Glutamatergic neuron (in vitro differentiated cells): ENCODE measurements at regions not wholly inside any gene's neighbourhood (a gene's known extent, or its start where the extent isn't known, plus 50 kb on each side); places are given as distances from the start of the nearest gene placed in this dataset.

ENCODE experiments used
- DNase-seq: peaks from one replicate; pipeline ENCODE4 v3.0.0; 2022
- H3K27ac Mint-ChIP-seq: one replicate; pipeline ENCODE4 v1.8.0; 2020; ENCODE audit warnings: mild to moderate bottlenecking, mixed read lengths, inconsistent platforms; ENCODE audit not compliant: unreplicated experiment
- H3K27me3 Mint-ChIP-seq: one replicate; pipeline ENCODE4 v1.8.0; 2020; ENCODE audit warnings: mild to moderate bottlenecking, moderate library complexity, mixed read lengths, inconsistent platforms; ENCODE audit not compliant: unreplicated experiment
- H3K36me3 Mint-ChIP-seq: one replicate; pipeline ENCODE4 v1.8.0; 2020; ENCODE audit warnings: mild to moderate bottlenecking, mixed read lengths, inconsistent platforms; ENCODE audit not compliant: unreplicated experiment
- H3K4me1 Mint-ChIP-seq: one replicate; pipeline ENCODE4 v1.8.0; 2020; ENCODE audit warnings: mild to moderate bottlenecking, low read depth, mixed read lengths, inconsistent platforms; ENCODE audit not compliant: unreplicated experiment
- H3K4me3 Mint-ChIP-seq: one replicate; pipeline ENCODE4 v1.8.0; 2020; ENCODE audit warnings: mild to moderate bottlenecking, mixed read lengths, inconsistent platforms; ENCODE audit not compliant: unreplicated experiment
- H3K9me3 Mint-ChIP-seq: one replicate; pipeline ENCODE4 v1.8.0; 2020; ENCODE audit warnings: mild to moderate bottlenecking, moderate library complexity, mixed read lengths, inconsistent platforms; ENCODE audit not compliant: unreplicated experiment
- TF ChIP-seq, protein P1 (sequence below): fragments of 200-600 bp; sonication (generic); IDR thresholded peaks from one replicate; pipeline ENCODE4 v1.5.0; 2021; ENCODE audit not compliant: partially characterized antibody, unreplicated experiment

DNA sequence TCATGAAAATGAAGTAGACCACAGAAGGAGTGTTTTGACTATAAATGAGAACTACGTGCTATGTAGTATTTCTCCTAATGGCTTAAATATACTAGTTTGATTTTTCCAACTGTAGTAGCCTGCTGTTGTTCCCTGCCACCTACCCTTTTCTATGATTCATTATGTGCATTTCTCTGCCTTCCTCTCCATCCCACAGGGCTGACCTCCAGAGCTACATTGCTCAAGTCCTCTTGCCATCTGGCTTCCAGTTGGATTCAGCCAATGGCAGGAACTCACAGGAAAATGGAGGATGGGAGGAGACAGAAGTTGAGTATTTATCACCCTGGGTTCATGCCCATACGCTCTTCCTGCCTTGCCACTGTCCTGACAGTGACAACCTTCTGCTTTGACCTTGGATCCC is 515.3 kb downstream of the SOX5 start:
- H3K27me3 Mint-ChIP-seq, result no peaks in the 10 kb centered on the region
- H3K4me3 Mint-ChIP-seq, result no peak overlapping the region
- no peaks in the 10 kb centered on the region for H3K36me3 Mint-ChIP-seq
- peaks cover 5% of the 10 kb centered on the region for H3K9me3 Mint-ChIP-seq
- DNase-seq, result no peak
- H3K4me1 Mint-ChIP-seq, result no peaks in the 10 kb centered on the region
- H3K27ac Mint-ChIP-seq, result no peak overlapping the region
- TF ChIP-seq, protein P1, sequence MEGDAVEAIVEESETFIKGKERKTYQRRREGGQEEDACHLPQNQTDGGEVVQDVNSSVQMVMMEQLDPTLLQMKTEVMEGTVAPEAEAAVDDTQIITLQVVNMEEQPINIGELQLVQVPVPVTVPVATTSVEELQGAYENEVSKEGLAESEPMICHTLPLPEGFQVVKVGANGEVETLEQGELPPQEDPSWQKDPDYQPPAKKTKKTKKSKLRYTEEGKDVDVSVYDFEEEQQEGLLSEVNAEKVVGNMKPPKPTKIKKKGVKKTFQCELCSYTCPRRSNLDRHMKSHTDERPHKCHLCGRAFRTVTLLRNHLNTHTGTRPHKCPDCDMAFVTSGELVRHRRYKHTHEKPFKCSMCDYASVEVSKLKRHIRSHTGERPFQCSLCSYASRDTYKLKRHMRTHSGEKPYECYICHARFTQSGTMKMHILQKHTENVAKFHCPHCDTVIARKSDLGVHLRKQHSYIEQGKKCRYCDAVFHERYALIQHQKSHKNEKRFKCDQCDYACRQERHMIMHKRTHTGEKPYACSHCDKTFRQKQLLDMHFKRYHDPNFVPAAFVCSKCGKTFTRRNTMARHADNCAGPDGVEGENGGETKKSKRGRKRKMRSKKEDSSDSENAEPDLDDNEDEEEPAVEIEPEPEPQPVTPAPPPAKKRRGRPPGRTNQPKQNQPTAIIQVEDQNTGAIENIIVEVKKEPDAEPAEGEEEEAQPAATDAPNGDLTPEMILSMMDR, result no peak

DNA sequence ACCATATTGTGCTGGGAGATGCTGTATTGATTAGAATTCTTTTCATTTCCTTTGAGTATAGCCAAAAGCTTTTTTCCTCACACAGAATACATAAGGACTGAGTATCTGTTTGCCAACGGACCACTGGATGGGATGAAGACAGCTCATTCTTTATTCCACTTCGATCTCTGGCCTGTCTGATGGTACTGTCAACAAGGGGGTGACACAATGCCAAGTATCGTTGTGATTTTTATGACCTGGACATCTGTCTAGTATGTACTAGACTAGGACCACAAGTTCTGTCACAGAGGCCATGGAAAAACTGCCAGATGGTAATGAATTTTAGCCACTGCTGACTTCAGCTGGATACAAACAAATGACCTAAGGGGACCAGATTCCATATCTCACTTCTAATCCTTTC is 502.7 kb downstream of the SOX5 start:
- Mint-ChIP-seq H3K4me1 (no peaks in the 10 kb centered on the region), H3K4me3 (no peak overlapping the region), H3K27me3 (no peaks in the 10 kb centered on the region), H3K27ac (no peak overlapping the region), H3K36me3 (no peaks in the 10 kb centered on the region), H3K9me3 (no peaks in the 10 kb centered on the region)
- no peak for DNase-seq
- TF ChIP-seq, protein P1, result no peak

DNA sequence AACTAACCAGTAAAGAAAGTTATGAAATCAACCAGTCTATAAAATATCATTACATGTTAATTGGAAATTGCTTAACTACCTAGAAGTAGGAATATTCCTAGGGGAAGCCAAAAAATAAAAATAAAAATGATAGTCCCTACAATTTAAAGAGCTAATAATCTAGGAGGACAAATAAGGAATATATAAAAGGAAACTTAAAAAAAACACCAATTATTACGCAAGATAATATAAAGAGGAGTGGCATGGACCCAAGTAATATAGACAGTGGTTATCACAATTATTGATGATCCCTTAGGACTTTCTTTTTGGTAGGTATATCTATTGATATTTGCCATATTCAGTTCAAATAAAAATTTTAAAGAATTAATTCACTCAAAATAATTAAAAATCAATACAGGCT is 498.7 kb downstream of the SOX5 start:
- DNase-seq, result no peak
- no peaks in the 10 kb centered on the region for H3K9me3 Mint-ChIP-seq
- TF ChIP-seq, protein P1, result no peak
- H3K36me3 Mint-ChIP-seq, result no peaks in the 10 kb centered on the region
- H3K4me3 Mint-ChIP-seq, result no peak overlapping the region
- H3K4me1 Mint-ChIP-seq, result no peaks in the 10 kb centered on the region
- H3K27ac Mint-ChIP-seq, result no peak overlapping the region
- no peaks in the 10 kb centered on the region for H3K27me3 Mint-ChIP-seq

DNA sequence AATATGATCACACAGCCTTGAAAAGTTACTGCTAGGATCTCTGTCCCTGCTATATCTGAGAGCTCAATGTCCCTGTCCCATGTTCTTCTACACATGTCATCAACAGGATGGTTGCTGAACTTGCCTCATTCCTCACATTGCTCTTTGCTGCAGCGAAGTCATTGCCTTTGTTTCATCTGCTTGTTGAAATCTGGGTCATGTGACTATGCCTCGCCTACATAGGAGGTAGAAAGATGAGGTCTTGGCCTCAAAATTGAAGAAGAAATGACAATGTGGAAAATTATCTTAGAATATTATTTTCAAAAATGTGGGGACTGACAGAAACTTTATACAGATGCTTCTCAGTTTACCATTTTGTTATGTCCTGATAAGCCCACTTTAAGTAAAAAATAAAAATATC is 494.2 kb downstream of the SOX5 start:
- no peaks in the 10 kb centered on the region for H3K27me3 Mint-ChIP-seq
- no peak overlapping the region for H3K27ac Mint-ChIP-seq
- TF ChIP-seq, protein P1, result no peak
- H3K4me3 Mint-ChIP-seq, result no peak overlapping the region
- H3K36me3 Mint-ChIP-seq, result no peaks in the 10 kb centered on the region
- H3K9me3 Mint-ChIP-seq, result no peaks in the 10 kb centered on the region
- no peaks in the 10 kb centered on the region for H3K4me1 Mint-ChIP-seq
- no peak for DNase-seq

DNA sequence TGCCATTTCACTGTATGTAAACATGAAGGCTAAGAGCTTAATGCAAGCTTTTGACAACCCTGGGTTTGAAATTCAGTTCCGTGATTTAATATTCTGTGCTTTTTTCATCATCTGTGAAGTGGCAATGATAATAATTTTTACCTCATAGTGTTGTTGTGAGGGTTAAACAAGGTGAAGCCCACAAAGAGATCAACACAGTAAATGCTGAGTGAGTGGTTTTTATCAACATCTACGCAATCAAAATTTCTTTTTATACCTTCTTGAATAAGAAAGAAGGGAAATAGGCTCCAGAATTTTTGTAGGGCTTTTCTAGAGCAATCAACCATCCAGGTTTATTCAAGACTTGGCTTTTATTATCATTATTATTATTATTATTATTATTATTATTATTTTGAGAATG is 490.8 kb downstream of the SOX5 start:
- no peaks in the 10 kb centered on the region for H3K4me1 Mint-ChIP-seq
- H3K27ac Mint-ChIP-seq, result no peak overlapping the region
- H3K27me3 Mint-ChIP-seq, result no peaks in the 10 kb centered on the region
- no peak for DNase-seq
- peaks cover 3% of the 10 kb centered on the region for H3K9me3 Mint-ChIP-seq
- H3K4me3 Mint-ChIP-seq, result no peak overlapping the region
- peaks cover 5% of the 10 kb centered on the region for H3K36me3 Mint-ChIP-seq
- TF ChIP-seq, protein P1, result no peak
